Prostate gland (tissue), 2 donors: ENCODE measurements at regions not wholly inside any gene's neighbourhood (a gene's known extent, or its start where the extent isn't known, plus 50 kb on each side); places are given as distances from the start of the nearest gene placed in this dataset.

Experiments
- DNase-seq: peaks from one replicate; pipeline ENCODE4 v3.0.0-alpha.2; 2019; ENCODE audit warnings: low spot score
- H3K27ac ChIP-seq, 2 donors: fragments of 200-600 bp; sonication (generic); 2 replicates each; pipeline ENCODE4 v1.5.1; 2017 to 2019
- H3K27me3 ChIP-seq: fragments of 200-600 bp; sonication (generic); replicated peaks from 2 replicates; pipeline ENCODE4 v1.5.1; 2019; ENCODE audit not compliant: insufficient read depth
- H3K36me3 ChIP-seq, 2 donors: fragments of 200-600 bp; sonication (generic); 1 replicate in 1 of 2; 2 replicates in 1 of 2; pipeline versions ENCODE4 v1.5.1 to v1.8.1; 2017 to 2019
- H3K4me1 ChIP-seq: fragments of 200-600 bp; sonication (generic); replicated peaks from 2 replicates; pipeline ENCODE4 v1.5.1; 2019
- H3K4me3 ChIP-seq, 2 donors: fragments of 200-600 bp; sonication (generic); 2 replicates each; pipeline ENCODE4 v1.5.1; 2017 to 2019
- H3K9me3 ChIP-seq: fragments of 200-600 bp; sonication (generic); 2 replicates; pipeline ENCODE4 v1.5.1; 2017
- POLR2A ChIP-seq: fragments of 450-650 bp; IDR thresholded peaks from one replicate; pipeline ENCODE4 v1.6.1; 2016; ENCODE audit warnings: antibody characterized with exemption, mild to moderate bottlenecking
- POLR2AphosphoS5 ChIP-seq: sonication (generic); formaldehyde crosslinking; IDR thresholded peaks from one replicate; pipeline ENCODE4 v1.6.1; 2017; ENCODE audit warnings: antibody characterized with exemption
- WGBS: methylation state at CpG from one replicate; pipeline ENCODE4 v1.1.5; 2018; 5-methylcytosine and 5-hydroxymethylcytosine counted together
- intact Hi-C: fragments of 100-400 bp; cut with DNase I; formaldehyde crosslinking; loops from one replicate; pipeline ENCODE4 v1.14.2; 2022
- TF ChIP-seq, protein P1 (sequence below), 4 experiments: fragments of 200-600 bp in 2 of 4; fragments of 450-650 bp in 2 of 4; sonication (generic) in 2 of 4; IDR thresholded peaks; 1 replicate in 3 of 4; 2 replicates in 1 of 4; pipeline ENCODE4 v1.5.1; 2016 to 2019; ENCODE audit warnings: antibody characterized with exemption in 4 of 4, mild to moderate bottlenecking in 2 of 4, moderate library complexity in 2 of 4

DNA sequence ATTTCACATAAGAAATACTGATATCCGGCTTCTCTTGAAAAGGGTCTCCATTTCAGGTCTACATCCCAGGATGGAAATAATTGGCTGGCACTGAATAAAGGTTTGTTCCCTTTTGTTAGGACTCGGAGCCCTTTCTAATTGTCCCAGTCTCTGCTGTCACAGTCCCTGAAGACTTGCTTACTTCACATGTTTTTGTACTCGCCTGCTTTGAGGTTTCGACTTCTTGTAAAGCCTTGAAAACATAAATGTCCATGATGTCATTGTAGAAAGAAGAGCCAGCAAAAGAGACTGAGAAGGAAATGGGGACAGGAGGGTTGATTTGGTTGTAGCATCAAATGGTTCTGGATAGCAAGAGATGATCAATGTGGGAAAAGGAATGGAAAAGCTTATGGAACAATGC, 963.4 kb upstream of the SEMA6D start:
- no peak overlapping the region for H3K27ac ChIP-seq
- DNase-seq = no peak
- no peaks in the 10 kb centered on the region for H3K4me1 ChIP-seq
- 83% methylated on average over 4 of the region's 4 CpGs for WGBS
- no peak for TF ChIP-seq POLR2AphosphoS5
- TF ChIP-seq POLR2A = no peak
- TF ChIP-seq, protein P1, sequence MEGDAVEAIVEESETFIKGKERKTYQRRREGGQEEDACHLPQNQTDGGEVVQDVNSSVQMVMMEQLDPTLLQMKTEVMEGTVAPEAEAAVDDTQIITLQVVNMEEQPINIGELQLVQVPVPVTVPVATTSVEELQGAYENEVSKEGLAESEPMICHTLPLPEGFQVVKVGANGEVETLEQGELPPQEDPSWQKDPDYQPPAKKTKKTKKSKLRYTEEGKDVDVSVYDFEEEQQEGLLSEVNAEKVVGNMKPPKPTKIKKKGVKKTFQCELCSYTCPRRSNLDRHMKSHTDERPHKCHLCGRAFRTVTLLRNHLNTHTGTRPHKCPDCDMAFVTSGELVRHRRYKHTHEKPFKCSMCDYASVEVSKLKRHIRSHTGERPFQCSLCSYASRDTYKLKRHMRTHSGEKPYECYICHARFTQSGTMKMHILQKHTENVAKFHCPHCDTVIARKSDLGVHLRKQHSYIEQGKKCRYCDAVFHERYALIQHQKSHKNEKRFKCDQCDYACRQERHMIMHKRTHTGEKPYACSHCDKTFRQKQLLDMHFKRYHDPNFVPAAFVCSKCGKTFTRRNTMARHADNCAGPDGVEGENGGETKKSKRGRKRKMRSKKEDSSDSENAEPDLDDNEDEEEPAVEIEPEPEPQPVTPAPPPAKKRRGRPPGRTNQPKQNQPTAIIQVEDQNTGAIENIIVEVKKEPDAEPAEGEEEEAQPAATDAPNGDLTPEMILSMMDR (IDR thresholded peaks at IDR 0.05) = no peak
- H3K4me3 ChIP-seq = no peak overlapping the region
- intact Hi-C loops = no loop called here
- no peaks in the 10 kb centered on the region for H3K27me3 ChIP-seq
- no peaks in the 10 kb centered on the region for H3K9me3 ChIP-seq
- no peaks in the 10 kb centered on the region for H3K36me3 ChIP-seq

DNA sequence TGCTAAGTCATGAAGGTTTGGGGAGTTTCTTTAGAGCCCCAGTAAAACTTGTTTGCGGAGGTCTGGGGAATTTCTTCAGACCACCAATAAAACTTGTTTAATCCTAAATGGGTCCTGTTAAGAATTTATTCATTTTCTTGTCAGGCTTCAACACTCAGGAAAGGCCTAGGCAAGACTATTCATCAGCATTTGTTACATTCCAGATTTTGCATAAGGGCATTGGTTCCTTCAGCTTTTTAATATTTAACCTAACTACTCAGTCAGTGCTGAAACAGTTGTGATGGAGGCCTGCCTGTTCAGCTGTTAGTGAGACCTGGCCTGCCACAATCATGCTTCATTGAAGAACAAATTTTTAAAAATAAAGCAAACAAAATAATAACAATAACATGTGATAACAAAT, 954.2 kb upstream of the SEMA6D start:
- WGBS = 78% methylated on average over 1 of the region's 1 CpG
- TF ChIP-seq POLR2AphosphoS5 = no peak
- TF ChIP-seq, protein P1 (IDR thresholded peaks at IDR 0.05) = no peak
- no peak for TF ChIP-seq POLR2A
- H3K36me3 ChIP-seq = no peaks in the 10 kb centered on the region
- no peaks in the 10 kb centered on the region for H3K27me3 ChIP-seq
- no peaks in the 10 kb centered on the region for H3K9me3 ChIP-seq
- no peak for DNase-seq
- no peak overlapping the region for H3K27ac ChIP-seq
- no peaks in the 10 kb centered on the region for H3K4me1 ChIP-seq
- intact Hi-C loops = no loop called here
- H3K4me3 ChIP-seq = no peak overlapping the region

DNA sequence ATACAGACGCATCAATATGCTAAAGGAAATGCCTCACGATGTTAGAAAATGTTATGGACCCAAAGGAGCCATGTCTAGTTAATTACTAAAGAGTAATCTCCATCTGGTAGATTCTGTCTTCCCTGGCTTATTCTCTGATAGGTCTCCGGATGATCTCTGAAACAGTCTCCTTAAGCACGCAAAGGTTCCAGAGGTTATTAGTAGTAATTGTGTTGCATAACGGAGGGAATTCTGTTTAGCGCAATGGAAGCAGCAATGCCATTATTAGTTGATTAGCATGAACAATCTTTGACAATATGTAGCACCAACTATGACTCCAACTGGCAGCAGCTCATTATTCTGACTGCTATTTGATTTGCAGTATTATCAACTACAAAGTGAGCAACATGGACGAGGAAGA, 952.5 kb upstream of the SEMA6D start:
- Histone ChIP-seq H3K27ac (no peak overlapping the region), H3K4me1 (no peaks in the 10 kb centered on the region), H3K9me3 (no peaks in the 10 kb centered on the region), H3K36me3 (no peaks in the 10 kb centered on the region), H3K27me3 (no peaks in the 10 kb centered on the region), H3K4me3 (no peak overlapping the region)
- TF ChIP-seq, protein P1 (IDR thresholded peaks at IDR 0.05) = no peak
- TF ChIP-seq POLR2A (no peak), POLR2AphosphoS5 (no peak)
- no peak for DNase-seq
- intact Hi-C loops = no loop called here
- 93% methylated on average over 7 of the region's 7 CpGs for WGBS

DNA sequence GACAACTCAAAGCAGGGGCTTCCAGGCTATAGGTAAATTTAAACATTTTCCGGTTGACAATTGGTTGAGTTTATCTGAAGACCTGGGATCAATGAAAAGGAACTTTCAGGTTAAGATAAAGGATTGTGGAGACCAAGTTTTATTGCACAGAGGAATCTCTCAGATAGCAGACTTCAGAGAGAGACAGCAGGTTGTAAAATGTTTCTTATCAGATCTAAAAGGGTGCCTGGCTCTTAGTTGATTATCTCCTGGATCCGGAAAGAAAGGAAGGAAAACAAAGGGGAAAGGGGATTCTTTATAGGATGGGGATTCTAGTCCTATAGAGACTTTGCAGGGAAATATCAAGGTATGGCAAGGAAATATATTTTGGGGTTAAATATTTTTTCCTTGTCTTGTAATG, 951.3 kb upstream of the SEMA6D start:
- Histone ChIP-seq H3K27me3 (no peaks in the 10 kb centered on the region), H3K4me3 (no peak overlapping the region), H3K9me3 (no peaks in the 10 kb centered on the region), H3K4me1 (no peaks in the 10 kb centered on the region), H3K27ac (no peak overlapping the region), H3K36me3 (no peaks in the 10 kb centered on the region)
- TF ChIP-seq, protein P1 (IDR thresholded peaks at IDR 0.05) = no peak
- no peak for TF ChIP-seq POLR2AphosphoS5
- TF ChIP-seq POLR2A = no peak
- intact Hi-C loops = no loop called here
- 38% methylated on average over 2 of the region's 2 CpGs for WGBS
- no peak for DNase-seq

DNA sequence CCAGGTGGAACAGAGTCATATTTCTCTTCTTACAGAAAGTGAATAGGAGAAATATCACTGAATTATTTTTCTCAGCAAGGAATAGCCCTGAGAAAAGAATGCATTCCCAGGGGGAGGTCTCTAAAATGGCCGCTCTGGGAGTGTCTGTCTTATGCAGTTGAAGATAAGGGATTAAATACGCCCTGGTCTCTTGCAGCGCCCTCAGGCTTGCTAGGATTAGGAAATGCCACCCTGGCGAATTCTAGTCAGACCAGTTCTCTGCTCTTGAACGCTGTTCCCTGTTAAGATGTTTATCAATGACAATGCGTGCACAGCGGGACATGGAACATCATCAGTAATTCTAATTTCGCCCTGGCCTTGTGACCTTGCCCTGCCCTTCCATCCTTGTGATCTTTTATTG, 949.0 kb upstream of the SEMA6D start:
- H3K9me3 ChIP-seq = no peaks in the 10 kb centered on the region
- H3K27ac ChIP-seq = no peak overlapping the region
- no peaks in the 10 kb centered on the region for H3K4me1 ChIP-seq
- DNase-seq = no peak
- intact Hi-C loops = no loop called here
- H3K36me3 ChIP-seq = no peaks in the 10 kb centered on the region
- 76% methylated on average over 8 of the region's 8 CpGs for WGBS
- TF ChIP-seq POLR2AphosphoS5 (no peak), POLR2A (no peak)
- no peaks in the 10 kb centered on the region for H3K27me3 ChIP-seq
- no peak overlapping the region for H3K4me3 ChIP-seq
